ENCODE measurements at regions not wholly inside any gene's neighbourhood (a gene's known extent, or its start where the extent isn't known, plus 50 kb on each side); places are given as distances from the start of the nearest gene placed in this dataset.

GRCh38 chr5:2894736-2895135 lies 143.3 kb upstream of the IRX2 start:
- no peak for DNase-seq (ENCODE audit: low spot score)

DNA sequence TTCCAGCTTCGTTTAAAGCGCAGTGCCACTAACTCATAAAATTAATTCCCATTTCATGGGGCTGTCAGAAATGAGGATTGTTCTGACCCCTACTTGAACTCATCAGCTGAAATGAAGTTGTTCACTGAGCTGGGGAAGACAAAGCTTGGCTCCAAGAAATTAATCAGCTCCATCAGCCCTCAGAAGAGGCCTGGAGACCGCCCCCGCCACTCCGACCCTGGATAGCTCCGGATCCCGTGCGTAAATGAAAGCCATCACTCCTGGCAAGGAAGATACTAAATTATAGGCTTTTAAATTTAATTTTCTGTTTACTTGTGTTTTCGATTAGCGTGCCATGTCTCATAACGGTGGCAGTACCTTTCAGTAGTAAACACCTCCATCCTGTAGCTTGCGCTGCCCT lies 142.8 kb upstream of the IRX2 start:
- DNase-seq (ENCODE audit: low spot score) = no peak

GRCh38 chr5:2892466-2893000 lies 141.1 kb upstream of the IRX2 start:
- DNase-seq (ENCODE audit: low spot score) = no peak

DNA sequence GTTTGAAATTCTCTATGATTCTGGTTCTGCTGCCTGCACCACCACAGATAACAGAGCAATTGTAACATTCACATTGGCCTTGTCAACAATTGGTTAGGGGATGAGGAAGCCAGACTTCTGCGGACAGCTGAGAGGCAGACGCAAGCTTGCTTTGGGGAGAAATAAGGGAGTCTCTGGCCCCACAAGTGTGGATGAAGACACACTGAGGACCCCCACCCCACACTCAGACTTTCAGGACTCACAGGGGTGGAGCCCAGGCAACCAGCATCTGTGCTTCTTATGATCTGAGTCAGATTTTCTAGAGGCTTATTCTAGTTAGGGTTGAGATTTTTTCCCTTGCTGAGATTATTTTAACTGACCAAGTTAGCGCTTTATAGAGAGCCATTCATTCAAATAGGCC lies 140.3 kb upstream of the IRX2 start:
- DNase-seq (ENCODE audit: low spot score) = no peak

GRCh38 chr5:2890011-2890410 lies 138.5 kb upstream of the IRX2 start:
- DNase-seq (ENCODE audit: low spot score) = no peak

GRCh38 chr5:2888520-2889060 lies 137.1 kb upstream of the IRX2 start:
- DNase-seq (ENCODE audit: low spot score) = no peak

DNA sequence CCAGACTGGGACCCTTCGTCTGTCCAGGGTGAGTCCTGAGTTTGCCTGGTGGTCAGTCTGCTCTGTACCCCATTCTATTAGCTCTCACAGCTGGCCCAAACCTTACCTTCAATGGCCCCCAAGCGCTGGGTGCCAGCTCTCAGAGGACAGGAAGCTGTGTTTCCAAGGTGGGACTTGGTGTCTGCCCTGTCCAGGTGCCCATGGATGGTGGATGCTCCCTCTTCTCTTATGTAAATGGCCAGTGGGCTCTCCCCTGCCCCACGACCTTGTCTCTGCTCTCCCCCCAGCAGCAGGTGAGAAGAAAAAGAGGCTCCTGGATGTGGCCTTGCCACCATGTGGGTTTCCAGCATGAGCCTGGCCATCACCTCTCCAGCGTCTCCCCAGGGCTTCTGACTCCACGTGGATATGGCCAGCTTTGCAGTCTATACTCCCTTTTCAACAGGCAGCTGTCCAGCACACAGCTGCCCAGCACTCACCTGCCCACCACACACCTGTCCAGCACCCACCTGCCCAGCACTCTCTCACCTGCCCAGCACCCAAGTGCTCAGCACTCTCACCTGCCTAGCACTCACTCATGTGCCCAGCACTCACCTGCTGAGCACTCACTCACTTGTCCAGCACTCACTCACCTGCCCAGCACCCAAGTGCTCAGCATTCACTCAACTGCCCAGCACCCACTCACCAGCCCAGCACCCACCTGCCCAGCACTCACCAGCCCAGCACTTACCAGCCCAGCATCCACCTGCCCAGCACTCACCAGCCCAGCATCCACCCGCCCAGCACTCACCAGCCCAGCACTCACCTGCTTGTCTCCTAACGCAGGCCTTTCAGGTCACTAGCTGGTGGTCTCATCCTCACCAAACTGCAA lies 136.2 kb upstream of the IRX2 start:
- no peak for DNase-seq (ENCODE audit: low spot score)

- DNase-seq (ENCODE audit: low spot score) = no peak
These were observed 135.1 kb upstream of the IRX2 start for GRCh38 chr5:2886531-2886930.

DNA sequence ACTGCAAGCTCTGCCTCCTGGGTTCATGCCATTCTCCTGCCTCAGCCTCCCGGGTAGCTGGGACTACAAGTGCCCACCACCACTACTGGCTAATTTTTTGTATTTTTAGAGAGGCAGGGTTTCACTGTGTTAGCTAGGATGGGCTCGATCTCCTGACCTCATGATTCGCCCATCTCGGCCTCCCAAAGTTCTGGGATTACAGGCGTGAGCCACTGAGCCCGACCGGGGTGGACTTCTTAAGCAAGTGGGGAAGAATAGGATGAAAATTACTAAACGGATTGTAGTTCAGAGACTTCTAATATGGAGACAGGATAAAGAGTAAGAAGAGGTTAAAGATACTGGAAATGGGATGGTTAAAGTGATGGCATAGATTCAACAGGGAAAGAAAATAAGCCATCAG lies 132.3 kb upstream of the IRX2 start:
- no peak for DNase-seq (ENCODE audit: low spot score)

DNA sequence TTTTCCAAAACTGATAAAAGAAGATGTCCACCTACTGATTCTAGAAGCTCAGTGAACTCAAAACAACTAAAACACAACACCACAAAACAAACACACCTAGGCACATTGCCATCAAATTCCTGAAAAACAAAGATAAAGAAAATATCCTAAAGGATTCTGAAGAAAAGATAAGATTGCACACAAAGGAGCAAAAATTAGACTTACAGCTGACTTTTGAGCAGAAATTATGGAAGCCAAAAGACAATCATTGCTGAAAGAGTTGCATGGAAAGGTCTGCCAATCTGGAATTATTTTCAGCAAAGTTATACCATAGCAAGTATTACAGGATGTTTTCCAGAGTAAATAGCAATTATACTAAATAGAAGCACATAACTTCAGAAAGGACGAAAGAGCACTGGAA lies 128.2 kb upstream of the IRX2 start:
- no peak for DNase-seq (ENCODE audit: low spot score)

- no peak for DNase-seq (ENCODE audit: low spot score)
These were observed 126.0 kb upstream of the IRX2 start for GRCh38 chr5:2877522-2877921.

- DNase-seq (ENCODE audit: low spot score) = no peak
These were observed 124.7 kb upstream of the IRX2 start for GRCh38 chr5:2876183-2876582.

DNA sequence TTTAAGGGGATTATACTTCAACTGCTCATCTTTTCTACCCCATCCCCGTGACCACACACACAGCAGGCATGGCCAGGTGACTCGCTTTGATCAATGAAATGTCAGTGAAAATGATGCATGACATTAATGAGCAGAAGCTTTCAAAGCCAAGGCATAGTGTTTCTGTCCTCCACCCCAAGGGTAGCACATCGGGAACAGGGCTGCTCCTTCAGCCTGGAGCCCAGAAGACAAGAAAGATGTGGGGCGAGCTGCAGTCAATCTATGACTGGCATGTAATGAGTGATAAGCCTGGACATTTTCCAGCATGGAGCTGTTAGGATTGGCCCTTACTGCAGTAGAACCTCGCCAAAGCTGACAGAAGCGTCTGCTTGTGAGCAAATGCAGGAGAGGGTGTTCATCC lies 122.6 kb upstream of the IRX2 start:
- no peak for DNase-seq (ENCODE audit: low spot score)

- DNase-seq (ENCODE audit: low spot score) = no peak
These were observed 121.2 kb upstream of the IRX2 start for GRCh38 chr5:2872676-2873075.

- no peak for DNase-seq (ENCODE audit: low spot score)
These were observed 119.8 kb upstream of the IRX2 start for GRCh38 chr5:2871282-2871681.

GRCh38 chr5:2869471-2869870 lies 118.0 kb upstream of the IRX2 start:
- DNase-seq (ENCODE audit: low spot score) = no peak

GRCh38 chr5:2867373-2867933 lies 116.0 kb upstream of the IRX2 start:
- DNase-seq (ENCODE audit: low spot score) = no peak

- DNase-seq (ENCODE audit: low spot score) = no peak
These were observed 115.3 kb upstream of the IRX2 start for GRCh38 chr5:2866662-2867372.

DNA sequence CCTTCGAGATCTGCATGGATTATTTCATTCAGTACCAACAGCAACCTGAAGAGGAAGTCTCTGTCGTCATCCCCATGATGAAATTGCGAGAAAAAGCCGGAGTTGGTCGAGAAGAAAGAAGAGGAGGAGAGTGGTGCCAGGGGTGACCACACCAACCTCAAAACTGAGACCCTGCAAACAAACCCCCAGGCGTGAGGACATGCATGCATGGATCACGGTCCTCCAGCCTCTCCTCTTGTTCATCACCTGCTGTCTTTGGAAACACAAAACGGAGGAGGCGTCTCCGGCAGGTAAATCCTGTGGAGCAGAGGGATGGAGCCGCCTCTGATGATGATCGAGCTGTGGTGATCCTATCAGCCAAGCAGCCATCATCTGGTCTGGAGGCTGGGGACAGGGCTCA lies 114.4 kb upstream of the IRX2 start:
- no peak for DNase-seq (ENCODE audit: low spot score)

GRCh38 chr5:2864515-2865105 lies 113.1 kb upstream of the IRX2 start:
- no peak for DNase-seq (ENCODE audit: low spot score)

GRCh38 chr5:2863675-2864433 lies 112.4 kb upstream of the IRX2 start:
- no peak for DNase-seq (ENCODE audit: low spot score)

Data from H4 (cell line).